ENCODE measurements at regions not wholly inside any gene's neighbourhood (a gene's known extent, or its start where the extent isn't known, plus 50 kb on each side); places are given as distances from the start of the nearest gene placed in this dataset.

DNA sequence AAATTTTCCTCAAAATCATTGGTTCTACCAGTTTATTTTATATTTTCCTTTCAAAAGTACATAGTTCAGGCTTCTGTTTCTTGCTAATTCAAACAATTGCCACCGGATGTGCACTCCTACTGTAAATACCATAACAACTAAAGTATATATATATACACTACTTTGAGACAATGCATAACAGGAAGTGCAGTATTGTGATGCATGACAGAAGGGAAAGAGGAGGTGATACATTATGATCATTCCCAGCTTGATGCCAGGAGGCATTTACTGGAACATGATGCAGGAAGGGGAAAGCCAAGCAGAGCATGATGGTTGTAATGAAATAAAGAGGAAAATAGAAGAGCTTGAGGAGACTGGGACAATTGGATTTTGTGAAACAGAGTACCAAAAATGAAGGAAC lies 215.2 kb upstream of the NT5C1B start:
- TF ChIP-seq CTCF (conservative IDR thresholded peaks at IDR 0.05) (no peak), ZFX (IDR thresholded peaks at IDR 0.05) (no peak)
